Ishikawa (cell line): ENCODE measurements at regions not wholly inside any gene's neighbourhood (a gene's known extent, or its start where the extent isn't known, plus 50 kb on each side); places are given as distances from the start of the nearest gene placed in this dataset.

Source experiments
- CEBPB ChIP-seq: IDR thresholded peaks from 2 replicates; pipeline ENCODE4 v1.6.1; 2012
- EGR1 ChIP-seq: IDR thresholded peaks from 2 replicates; pipeline ENCODE4 v1.6.1; 2012
- EP300 ChIP-seq: IDR thresholded peaks from 2 replicates; pipeline ENCODE4 v1.6.1; 2012; ENCODE audit warnings: borderline replicate concordance
- FOXM1 ChIP-seq: IDR thresholded peaks from 2 replicates; pipeline ENCODE4 v1.6.1; 2012; ENCODE audit warnings: low read depth, borderline replicate concordance
- RAD21 ChIP-seq: IDR thresholded peaks from 2 replicates; pipeline ENCODE4 v1.6.1; 2012; ENCODE audit warnings: low read depth
- TAF1 ChIP-seq: IDR thresholded peaks from 2 replicates; pipeline ENCODE4 v1.6.1; 2012; ENCODE audit warnings: low read depth, mild to moderate bottlenecking
- TCF12 ChIP-seq: IDR thresholded peaks from 2 replicates; pipeline ENCODE4 v1.6.1; 2012; ENCODE audit warnings: low read depth
- TEAD4 ChIP-seq: IDR thresholded peaks from 2 replicates; pipeline ENCODE4 v1.6.1; 2012
- YY1 ChIP-seq: IDR thresholded peaks from 2 replicates; pipeline ENCODE4 v1.6.1; 2012; ENCODE audit warnings: low read depth

DNA sequence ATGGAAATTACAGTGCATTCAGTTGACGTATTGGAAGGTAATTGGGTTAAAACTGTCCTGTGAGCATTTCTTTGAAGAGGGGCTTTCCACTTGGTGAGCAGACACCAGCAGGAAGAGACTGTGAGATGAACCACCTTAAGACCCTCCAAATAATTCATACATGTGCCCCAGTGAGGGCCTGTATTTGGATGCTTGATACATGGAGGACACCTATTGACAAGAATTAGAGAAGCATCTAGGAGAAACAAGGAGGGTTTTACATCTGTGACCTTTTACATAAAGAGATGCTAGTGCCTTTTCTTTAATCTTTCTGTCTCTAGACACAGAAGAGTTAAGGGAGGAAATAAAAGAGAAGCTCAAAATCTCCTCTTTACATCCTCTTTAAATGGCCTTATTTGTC lies 1115.3 kb upstream of the IGFBP7 start:
- TF ChIP-seq TAF1 (no peak), TEAD4 (no peak), FOXM1 (no peak), TCF12 (no peak), EGR1 (no peak), EP300 (no peak), CEBPB (no peak), RAD21 (no peak), YY1 (no peak)
